ENCODE measurements at regions not wholly inside any gene's neighbourhood (a gene's known extent, or its start where the extent isn't known, plus 50 kb on each side); places are given as distances from the start of the nearest gene placed in this dataset.

- no peaks in the 10 kb centered on the region for H3K36me3 ChIP-seq
- no peaks in the 10 kb centered on the region for H3K9me3 ChIP-seq
- H3K4me3 ChIP-seq = no peak overlapping the region
- in situ Hi-C loops (cut with MboI; ENCODE audit: low pct_ligation_motif_present in 1 of 4, low pct_unique_long_range_greater_than_20kb in 1 of 4, low sequenced_read_pairs in 3 of 4) (loop anchor here in 3 of 4 donors (25.0 kb wide), 2 partner anchors 202 to 902 kb away; no protein-coding TSS in a partner anchor), intact Hi-C loops (cut with DNase I; ENCODE audit: low total_unique reads) (no loop called here)
- TF ChIP-seq, protein P1, sequence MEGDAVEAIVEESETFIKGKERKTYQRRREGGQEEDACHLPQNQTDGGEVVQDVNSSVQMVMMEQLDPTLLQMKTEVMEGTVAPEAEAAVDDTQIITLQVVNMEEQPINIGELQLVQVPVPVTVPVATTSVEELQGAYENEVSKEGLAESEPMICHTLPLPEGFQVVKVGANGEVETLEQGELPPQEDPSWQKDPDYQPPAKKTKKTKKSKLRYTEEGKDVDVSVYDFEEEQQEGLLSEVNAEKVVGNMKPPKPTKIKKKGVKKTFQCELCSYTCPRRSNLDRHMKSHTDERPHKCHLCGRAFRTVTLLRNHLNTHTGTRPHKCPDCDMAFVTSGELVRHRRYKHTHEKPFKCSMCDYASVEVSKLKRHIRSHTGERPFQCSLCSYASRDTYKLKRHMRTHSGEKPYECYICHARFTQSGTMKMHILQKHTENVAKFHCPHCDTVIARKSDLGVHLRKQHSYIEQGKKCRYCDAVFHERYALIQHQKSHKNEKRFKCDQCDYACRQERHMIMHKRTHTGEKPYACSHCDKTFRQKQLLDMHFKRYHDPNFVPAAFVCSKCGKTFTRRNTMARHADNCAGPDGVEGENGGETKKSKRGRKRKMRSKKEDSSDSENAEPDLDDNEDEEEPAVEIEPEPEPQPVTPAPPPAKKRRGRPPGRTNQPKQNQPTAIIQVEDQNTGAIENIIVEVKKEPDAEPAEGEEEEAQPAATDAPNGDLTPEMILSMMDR (IDR thresholded peaks at IDR 0.05) = no peak
- TF ChIP-seq EP300 (IDR thresholded peaks at IDR 0.05; ENCODE audit: low read depth) (no peak), POLR2AphosphoS5 (IDR thresholded peaks at IDR 0.05) (no peak), POLR2A (IDR thresholded peaks at IDR 0.05) (no peak)
- no peak overlapping the region for H3K27ac ChIP-seq
- WGBS, 2 donors (ENCODE audit: low coverage in 1 of 2) = 49 to 69% methylated on average over 6 to 7 of the region's 7 CpGs
- peaks cover 0 to 4% (median 0%) of the 10 kb centered on the region in 4 donors for H3K4me1 ChIP-seq
- H3K27me3 ChIP-seq = no peaks in the 10 kb centered on the region
- DNase-seq = no peak
These were observed 106.5 kb downstream of the TEX26 start for GRCh38 chr13:31038834-31039552.

DNA sequence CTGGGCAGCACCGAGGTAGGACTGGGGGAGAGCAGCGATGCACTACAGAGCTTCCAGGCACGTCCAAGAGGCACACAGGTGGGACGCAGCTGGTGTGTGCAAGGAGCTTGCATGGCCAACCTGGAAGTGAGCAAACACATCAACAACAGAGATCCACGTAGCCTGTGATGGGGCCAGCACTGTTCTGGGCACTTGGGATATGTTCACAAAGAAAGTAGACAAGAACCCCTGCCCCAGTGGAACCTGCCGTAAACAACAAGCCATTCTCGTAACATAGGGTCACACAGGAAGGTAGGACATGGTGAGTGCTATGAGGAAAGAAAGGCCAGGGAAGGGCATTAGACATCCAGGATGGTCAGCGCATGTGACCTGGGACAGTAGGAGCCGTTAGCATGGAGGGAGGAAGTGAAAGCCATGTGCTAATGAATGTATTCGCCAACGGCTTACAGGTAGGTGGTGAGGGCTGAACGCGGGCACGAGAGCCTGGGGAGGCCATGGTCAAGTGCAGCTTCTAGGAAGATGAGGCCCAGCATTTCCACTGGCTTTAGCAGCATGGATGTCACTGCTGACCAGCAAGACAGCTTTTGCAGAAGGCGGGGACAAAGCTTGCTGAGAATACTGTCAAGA, 105.5 kb downstream of the TEX26 start:
- Histone ChIP-seq H3K9me3 (no peaks in the 10 kb centered on the region), H3K27ac (no peak overlapping the region), H3K36me3 (no peaks in the 10 kb centered on the region), H3K4me1 (peaks cover 0 to 3% (median 0%) of the 10 kb centered on the region in 4 donors), H3K4me3 (no peak overlapping the region), H3K27me3 (no peaks in the 10 kb centered on the region)
- no peak for DNase-seq
- intact Hi-C loops (cut with DNase I; ENCODE audit: low total_unique reads) (no loop called here), in situ Hi-C loops (cut with MboI; ENCODE audit: low pct_ligation_motif_present in 1 of 4, low pct_unique_long_range_greater_than_20kb in 1 of 4, low sequenced_read_pairs in 3 of 4) (loop anchor here in 3 of 4 donors (25.0 kb wide), 2 partner anchors 201 to 901 kb away; no protein-coding TSS in a partner anchor)
- WGBS, 2 donors (ENCODE audit: low coverage in 1 of 2) = 85 to 97% methylated on average over 15 of the region's 15 CpGs
- no peak for TF ChIP-seq EP300 (IDR thresholded peaks at IDR 0.05; ENCODE audit: low read depth)
- TF ChIP-seq, protein P1 (IDR thresholded peaks at IDR 0.05) = no peak

DNA sequence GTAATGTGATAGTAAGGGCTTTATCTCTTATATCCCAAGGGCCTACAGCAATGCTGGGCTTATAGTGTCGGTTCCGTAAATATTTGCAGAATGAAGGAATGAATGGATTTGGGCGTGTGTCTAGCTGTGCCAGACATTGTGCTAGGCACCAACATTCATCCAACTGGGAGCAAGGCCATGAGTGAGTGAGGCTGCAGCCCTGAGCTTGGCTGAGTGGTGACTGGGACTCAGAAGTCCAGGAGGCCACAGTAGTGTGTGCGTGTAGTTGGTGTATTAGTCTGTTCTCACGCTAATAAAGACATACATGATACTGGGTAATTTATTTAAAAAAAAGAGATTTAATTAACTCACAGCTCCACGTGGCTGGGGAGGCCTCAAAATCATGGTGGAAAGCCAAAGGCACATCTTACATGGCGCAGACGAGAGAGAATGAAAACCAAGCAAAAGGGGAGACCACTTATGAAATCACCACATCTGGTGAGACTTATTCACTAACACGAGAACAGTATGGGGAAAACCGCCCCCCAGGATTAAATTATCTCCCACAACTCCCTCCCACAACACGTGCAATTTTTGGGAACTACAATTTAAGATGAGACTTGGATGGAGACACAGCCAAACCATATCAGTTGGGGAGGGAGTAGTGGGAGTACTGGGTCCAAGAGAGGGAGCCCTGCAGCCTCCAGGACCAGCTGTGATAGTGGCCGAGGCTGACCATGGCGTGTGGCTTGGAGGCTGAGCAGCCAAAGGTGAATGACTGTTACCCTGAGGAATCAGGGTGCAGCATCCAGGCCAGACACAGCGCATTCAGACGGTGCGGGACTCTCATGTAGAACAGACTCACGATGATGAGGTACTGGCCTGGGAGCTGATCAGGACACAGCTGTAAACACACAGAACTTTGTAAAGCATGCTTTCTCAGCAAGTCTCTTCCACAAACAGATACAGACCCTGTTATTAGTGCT, 104.6 kb downstream of the TEX26 start:
- no peak overlapping the region for H3K4me3 ChIP-seq
- no peaks in the 10 kb centered on the region for H3K9me3 ChIP-seq
- intact Hi-C loops (cut with DNase I; ENCODE audit: low total_unique reads) (no loop called here), in situ Hi-C loops (cut with MboI; ENCODE audit: low pct_ligation_motif_present in 1 of 4, low pct_unique_long_range_greater_than_20kb in 1 of 4, low sequenced_read_pairs in 3 of 4) (loop anchor here in 3 of 4 donors (25.0 kb wide), 2 partner anchors 200 to 900 kb away; no protein-coding TSS in a partner anchor)
- DNase-seq = no peak
- no peak for TF ChIP-seq POLR2AphosphoS5 (IDR thresholded peaks at IDR 0.05)
- TF ChIP-seq, protein P1 (IDR thresholded peaks at IDR 0.05) = no peak
- TF ChIP-seq EP300 (IDR thresholded peaks at IDR 0.05; ENCODE audit: low read depth) = no peak
- TF ChIP-seq POLR2A (IDR thresholded peaks at IDR 0.05) = no peak
- H3K36me3 ChIP-seq = no peaks in the 10 kb centered on the region
- H3K27me3 ChIP-seq = no peaks in the 10 kb centered on the region
- H3K4me1 ChIP-seq = peaks cover 0 to 3% (median 0%) of the 10 kb centered on the region in 4 donors
- H3K27ac ChIP-seq = no peak overlapping the region
- 83 to 90% methylated on average over 10 to 17 of the region's 17 CpGs for WGBS, 2 donors (ENCODE audit: low coverage in 1 of 2)

All from transverse colon (tissue), 4 donors.